ENCODE measurements at regions not wholly inside any gene's neighbourhood (a gene's known extent, or its start where the extent isn't known, plus 50 kb on each side); places are given as distances from the start of the nearest gene placed in this dataset.

GRCh38 chr11:134571301-134571700 is 159.3 kb upstream of the B3GAT1 start:
- no peak for DNase-seq

- DNase-seq, result no peak
Observed at GRCh38 chr11:134569195-134569594, 157.2 kb upstream of the B3GAT1 start.

- no peak for DNase-seq
Observed at GRCh38 chr11:134566311-134566710, 154.3 kb upstream of the B3GAT1 start.

GRCh38 chr11:134565343-134565891 is 153.4 kb upstream of the B3GAT1 start:
- DNase-seq, result no peak

GRCh38 chr11:134564472-134565200 is 152.6 kb upstream of the B3GAT1 start:
- no peak for DNase-seq

- DNase-seq, result no peak
Observed at GRCh38 chr11:134562941-134563471, 151.0 kb upstream of the B3GAT1 start.

- no peak for DNase-seq
Observed at GRCh38 chr11:134562196-134562595, 150.2 kb upstream of the B3GAT1 start.

GRCh38 chr11:134561331-134561720 is 149.3 kb upstream of the B3GAT1 start:
- no peak for DNase-seq

GRCh38 chr11:134560566-134561330 is 148.7 kb upstream of the B3GAT1 start:
- DNase-seq, result no peak

GRCh38 chr11:134560066-134560465 is 148.0 kb upstream of the B3GAT1 start:
- DNase-seq, result no peak

- no peak for DNase-seq
Observed at GRCh38 chr11:134559602-134559962, 147.5 kb upstream of the B3GAT1 start.

- no peak for DNase-seq
Observed at GRCh38 chr11:134558916-134559601, 147.0 kb upstream of the B3GAT1 start.

- DNase-seq, result no peak
Observed at GRCh38 chr11:134558258-134558835, 146.3 kb upstream of the B3GAT1 start.

GRCh38 chr11:134557571-134558257 is 145.7 kb upstream of the B3GAT1 start:
- no peak for DNase-seq

GRCh38 chr11:134556186-134556585 is 144.1 kb upstream of the B3GAT1 start:
- no peak for DNase-seq

- DNase-seq, result no peak
Observed at GRCh38 chr11:134555510-134555909, 143.5 kb upstream of the B3GAT1 start.

- DNase-seq, result no peak
Observed at GRCh38 chr11:134554861-134555260, 142.8 kb upstream of the B3GAT1 start.

- DNase-seq, result no peak
Observed at GRCh38 chr11:134554106-134554505, 142.1 kb upstream of the B3GAT1 start.

- no peak for DNase-seq
Observed at GRCh38 chr11:134552749-134553148, 140.7 kb upstream of the B3GAT1 start.

- DNase-seq, result no peak
Observed at GRCh38 chr11:134545521-134545920, 133.5 kb upstream of the B3GAT1 start.

GRCh38 chr11:134544095-134544815 is 132.2 kb upstream of the B3GAT1 start:
- no peak for DNase-seq

Measured in suppressor macrophage (primary cell).